GM23338 (cell line): ENCODE measurements at regions not wholly inside any gene's neighbourhood (a gene's known extent, or its start where the extent isn't known, plus 50 kb on each side); places are given as distances from the start of the nearest gene placed in this dataset.

Source experiments
- ATAC-seq: fragments of 200-7000 bp; cut with Tn5 transposase; 3 replicates; pipeline ENCODE4 v1.9.1; 2020
- DNase-seq: peaks from one replicate; pipeline ENCODE4 v3.0.0-alpha.2; 2015; ENCODE audit warnings: low spot score
- H2AFZ ChIP-seq: fragments of 200-600 bp; sonication (generic); 2 replicates; pipeline ENCODE4 v1.8.0; 2016; ENCODE audit warnings: antibody characterized with exemption, mild to moderate bottlenecking, moderate library complexity
- H3F3A ChIP-seq: fragments of 200-600 bp; sonication (generic); replicated peaks from 2 replicates; pipeline ENCODE4 v1.8.0; 2017; ENCODE audit warnings: antibody characterized with exemption, mixed run types, low read depth
- H3K27ac ChIP-seq: fragments of 200-600 bp; sonication (generic); 2 replicates; pipeline ENCODE4 v1.6.1; 2016; ENCODE audit warnings: low read depth
- H3K27me3 ChIP-seq: fragments of 200-600 bp; sonication (generic); 2 replicates; pipeline ENCODE4 v1.8.0; 2016; ENCODE audit warnings: mild to moderate bottlenecking, mixed run types, moderate library complexity; ENCODE audit not compliant: insufficient read depth
- H3K36me3 ChIP-seq: fragments of 200-600 bp; sonication (generic); 2 replicates; pipeline ENCODE4 v1.8.0; 2016; ENCODE audit warnings: mild to moderate bottlenecking; ENCODE audit not compliant: insufficient read depth
- H3K4me1 ChIP-seq: fragments of 200-600 bp; sonication (generic); 2 replicates; pipeline ENCODE4 v1.8.0; 2016; ENCODE audit warnings: mild to moderate bottlenecking, moderate library complexity; ENCODE audit not compliant: insufficient read depth
- H3K4me2 ChIP-seq: fragments of 200-600 bp; sonication (generic); 2 replicates; pipeline ENCODE4 v1.7.1; 2017; ENCODE audit warnings: mixed run types
- H3K4me3 ChIP-seq: fragments of 200-600 bp; sonication (generic); 2 replicates; pipeline ENCODE4 v1.6.1; 2016; ENCODE audit warnings: mixed run types
- H3K79me2 ChIP-seq: fragments of 200-600 bp; sonication (generic); replicated peaks from 2 replicates; pipeline ENCODE4 v1.8.0; 2017; ENCODE audit warnings: mild to moderate bottlenecking; ENCODE audit not compliant: insufficient read depth
- H3K9me2 ChIP-seq: fragments of 200-600 bp; sonication (generic); 2 replicates; pipeline ENCODE4 v1.8.0; 2017; ENCODE audit not compliant: insufficient read depth
- H4K20me1 ChIP-seq: fragments of 200-600 bp; sonication (generic); replicated peaks from 2 replicates; pipeline ENCODE4 v1.8.0; 2017; ENCODE audit warnings: mild to moderate bottlenecking; ENCODE audit not compliant: insufficient read depth
- H3K27ac Mint-ChIP-seq: 2 replicates; pipeline ENCODE4 v1.8.0; 2020; ENCODE audit warnings: inconsistent platforms, mild to moderate bottlenecking, moderate library complexity, mixed read lengths
- H3K27me3 Mint-ChIP-seq: 3 replicates; pipeline ENCODE4 v1.8.0; 2022; ENCODE audit warnings: low read depth, mild to moderate bottlenecking, moderate library complexity, mixed read lengths, inconsistent platforms; ENCODE audit not compliant: insufficient read depth, poor library complexity
- H3K36me3 Mint-ChIP-seq: 3 replicates; pipeline ENCODE4 v1.8.0; 2021; ENCODE audit warnings: low read depth, mild to moderate bottlenecking, inconsistent platforms, moderate library complexity, mixed read lengths
- H3K4me1 Mint-ChIP-seq: 3 replicates; pipeline ENCODE4 v1.8.0; 2020; ENCODE audit warnings: mild to moderate bottlenecking, inconsistent platforms, mixed read lengths
- H3K4me3 Mint-ChIP-seq: 3 replicates; pipeline ENCODE4 v1.8.0; 2021; ENCODE audit warnings: moderate library complexity, mild to moderate bottlenecking, inconsistent platforms, mixed read lengths
- H3K9me3 Mint-ChIP-seq: 3 replicates; pipeline ENCODE4 v1.8.0; 2020; ENCODE audit warnings: moderate library complexity, mild to moderate bottlenecking, inconsistent platforms, mixed read lengths
- CREB1 ChIP-seq: fragments of 250-450 bp; sonication (Bioruptor Pico); IDR thresholded peaks from 2 replicates; pipeline ENCODE4 v1.5.0; 2020; ENCODE audit warnings: low read depth, mild to moderate bottlenecking, moderate library complexity
- CTCF ChIP-seq, 2 experiments: fragments of 200-600 bp in 1 of 2; sonication (generic) in 1 of 2; conservative IDR thresholded peaks; 2 replicates each; pipeline versions ENCODE4 v1.5.1 to v1.6.1; 2016 to 2017; ENCODE audit warnings: antibody characterized with exemption in 2 of 2, low read depth in 2 of 2, mild to moderate bottlenecking in 2 of 2, moderate library complexity in 1 of 2
- EZH2 ChIP-seq: fragments of 200-600 bp; sonication (generic); IDR thresholded peaks from one replicate; pipeline ENCODE4 v1.8.0; 2017; ENCODE audit warnings: antibody characterized with exemption, mild to moderate bottlenecking, low read depth; ENCODE audit not compliant: unreplicated experiment
- JUNB ChIP-seq: IDR thresholded peaks from one replicate; pipeline ENCODE4 v1.6.1; 2016; ENCODE audit warnings: antibody characterized with exemption; ENCODE audit not compliant: unreplicated experiment
- POLR2AphosphoS5 ChIP-seq: IDR thresholded peaks from 2 replicates; pipeline ENCODE4 v1.6.1; 2016; ENCODE audit warnings: antibody characterized with exemption, low read depth
- ZNF114 ChIP-seq: fragments of 250-450 bp; sonication (Bioruptor Pico); IDR thresholded peaks from 2 replicates; pipeline ENCODE4 v1.5.0; 2020; ENCODE audit warnings: mild to moderate bottlenecking, moderate library complexity
- ZNF331 ChIP-seq: fragments of 250-450 bp; sonication (Bioruptor Pico); IDR thresholded peaks from 2 replicates; pipeline ENCODE4 v1.5.0; 2020; ENCODE audit warnings: low read depth, mild to moderate bottlenecking, moderate library complexity
- ZNF462 ChIP-seq: fragments of 250-450 bp; sonication (Bioruptor Pico); IDR thresholded peaks from 2 replicates; pipeline ENCODE4 v1.5.0; 2020; ENCODE audit warnings: mild to moderate bottlenecking, moderate library complexity
- TF ChIP-seq, protein P1 (sequence below): IDR thresholded peaks from 2 replicates; pipeline ENCODE4 v1.6.1; 2016; ENCODE audit warnings: antibody characterized with exemption
- TF ChIP-seq, protein P2 (sequence below): IDR thresholded peaks from one replicate; pipeline ENCODE4 v1.6.1; 2018; ENCODE audit warnings: antibody characterized with exemption; ENCODE audit not compliant: unreplicated experiment

GRCh38 chr4:123081971-123082370 lies 159.6 kb upstream of the NUDT6 start:
- H3K36me3 ChIP-seq: no peaks in the 10 kb centered on the region
- no peaks in the 10 kb centered on the region for H3K27me3 ChIP-seq
- H3K4me2 ChIP-seq: no peak overlapping the region
- no peaks in the 10 kb centered on the region; the same call in none of the 2 replicates for H3K79me2 ChIP-seq
- no peak overlapping the region for H3K4me3 ChIP-seq
- H3K27ac ChIP-seq: no peak overlapping the region
- ATAC-seq (no peak), DNase-seq (no peak)
- no peak for TF ChIP-seq POLR2AphosphoS5
- TF ChIP-seq ZNF331: no peak
- TF ChIP-seq CREB1 (CRISPR knock-in tag): no peak
- no peak for TF ChIP-seq CTCF (conservative IDR thresholded peaks at IDR 0.05; ENCODE audit: low read depth in 2 of 2)
- H3F3A ChIP-seq: no peaks in the 10 kb centered on the region
- Mint-ChIP-seq H3K27me3 (no peaks in the 10 kb centered on the region), H3K36me3 (no peaks in the 10 kb centered on the region), H3K9me3 (no peaks in the 10 kb centered on the region), H3K27ac (no peak overlapping the region), H3K4me1 (no peaks in the 10 kb centered on the region), H3K4me3 (no peak overlapping the region)
- H2AFZ ChIP-seq: no peak overlapping the region
- no peaks in the 10 kb centered on the region; the same call in 1 of the 2 replicates for H3K9me2 ChIP-seq
- H4K20me1 ChIP-seq: no peaks in the 10 kb centered on the region
- no peaks in the 10 kb centered on the region for H3K4me1 ChIP-seq

DNA sequence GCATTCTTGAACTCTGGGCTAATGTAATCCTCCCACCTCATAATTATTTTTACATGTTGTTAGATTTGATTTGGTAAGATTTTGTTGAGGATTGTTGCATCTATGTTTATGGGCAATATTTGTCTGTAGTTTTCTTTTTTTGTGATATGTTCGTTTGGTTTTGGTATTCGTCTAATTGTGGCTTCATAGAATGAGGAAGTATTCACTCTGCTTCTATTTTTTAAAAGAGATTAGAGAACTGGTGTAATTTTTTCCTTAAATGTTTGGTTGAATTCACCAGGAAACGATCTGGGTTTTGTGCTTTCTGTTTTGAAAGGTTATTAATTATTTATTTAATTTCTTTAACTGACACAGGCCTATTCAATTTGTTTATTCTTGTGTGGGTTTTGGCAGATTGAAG lies 161.2 kb upstream of the NUDT6 start:
- no peaks in the 10 kb centered on the region for H4K20me1 ChIP-seq
- no peak overlapping the region for H3K27ac ChIP-seq
- no peaks in the 10 kb centered on the region; the same call in 1 of the 2 replicates for H3K9me2 ChIP-seq
- no peak overlapping the region for H3K4me3 ChIP-seq
- Mint-ChIP-seq H3K4me1 (no peaks in the 10 kb centered on the region), H3K9me3 (no peaks in the 10 kb centered on the region), H3K36me3 (no peaks in the 10 kb centered on the region), H3K27ac (no peak overlapping the region), H3K4me3 (no peak overlapping the region), H3K27me3 (peaks cover 2% of the 10 kb centered on the region)
- no peak overlapping the region for H2AFZ ChIP-seq
- no peaks in the 10 kb centered on the region; the same call in none of the 2 replicates for H3K79me2 ChIP-seq
- H3K4me2 ChIP-seq: no peak overlapping the region
- ATAC-seq: no peak
- H3K27me3 ChIP-seq: no peaks in the 10 kb centered on the region
- DNase-seq: no peak
- no peaks in the 10 kb centered on the region for H3K36me3 ChIP-seq
- H3K4me1 ChIP-seq: no peaks in the 10 kb centered on the region
- no peaks in the 10 kb centered on the region for H3F3A ChIP-seq
- TF ChIP-seq, protein P1, sequence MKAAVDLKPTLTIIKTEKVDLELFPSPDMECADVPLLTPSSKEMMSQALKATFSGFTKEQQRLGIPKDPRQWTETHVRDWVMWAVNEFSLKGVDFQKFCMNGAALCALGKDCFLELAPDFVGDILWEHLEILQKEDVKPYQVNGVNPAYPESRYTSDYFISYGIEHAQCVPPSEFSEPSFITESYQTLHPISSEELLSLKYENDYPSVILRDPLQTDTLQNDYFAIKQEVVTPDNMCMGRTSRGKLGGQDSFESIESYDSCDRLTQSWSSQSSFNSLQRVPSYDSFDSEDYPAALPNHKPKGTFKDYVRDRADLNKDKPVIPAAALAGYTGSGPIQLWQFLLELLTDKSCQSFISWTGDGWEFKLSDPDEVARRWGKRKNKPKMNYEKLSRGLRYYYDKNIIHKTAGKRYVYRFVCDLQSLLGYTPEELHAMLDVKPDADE: no peak
- TF ChIP-seq EZH2 (no peak), ZNF114 (no peak), JUNB (no peak), ZNF462 (CRISPR knock-in tag) (no peak), CREB1 (CRISPR knock-in tag) (no peak)
- TF ChIP-seq, protein P2, sequence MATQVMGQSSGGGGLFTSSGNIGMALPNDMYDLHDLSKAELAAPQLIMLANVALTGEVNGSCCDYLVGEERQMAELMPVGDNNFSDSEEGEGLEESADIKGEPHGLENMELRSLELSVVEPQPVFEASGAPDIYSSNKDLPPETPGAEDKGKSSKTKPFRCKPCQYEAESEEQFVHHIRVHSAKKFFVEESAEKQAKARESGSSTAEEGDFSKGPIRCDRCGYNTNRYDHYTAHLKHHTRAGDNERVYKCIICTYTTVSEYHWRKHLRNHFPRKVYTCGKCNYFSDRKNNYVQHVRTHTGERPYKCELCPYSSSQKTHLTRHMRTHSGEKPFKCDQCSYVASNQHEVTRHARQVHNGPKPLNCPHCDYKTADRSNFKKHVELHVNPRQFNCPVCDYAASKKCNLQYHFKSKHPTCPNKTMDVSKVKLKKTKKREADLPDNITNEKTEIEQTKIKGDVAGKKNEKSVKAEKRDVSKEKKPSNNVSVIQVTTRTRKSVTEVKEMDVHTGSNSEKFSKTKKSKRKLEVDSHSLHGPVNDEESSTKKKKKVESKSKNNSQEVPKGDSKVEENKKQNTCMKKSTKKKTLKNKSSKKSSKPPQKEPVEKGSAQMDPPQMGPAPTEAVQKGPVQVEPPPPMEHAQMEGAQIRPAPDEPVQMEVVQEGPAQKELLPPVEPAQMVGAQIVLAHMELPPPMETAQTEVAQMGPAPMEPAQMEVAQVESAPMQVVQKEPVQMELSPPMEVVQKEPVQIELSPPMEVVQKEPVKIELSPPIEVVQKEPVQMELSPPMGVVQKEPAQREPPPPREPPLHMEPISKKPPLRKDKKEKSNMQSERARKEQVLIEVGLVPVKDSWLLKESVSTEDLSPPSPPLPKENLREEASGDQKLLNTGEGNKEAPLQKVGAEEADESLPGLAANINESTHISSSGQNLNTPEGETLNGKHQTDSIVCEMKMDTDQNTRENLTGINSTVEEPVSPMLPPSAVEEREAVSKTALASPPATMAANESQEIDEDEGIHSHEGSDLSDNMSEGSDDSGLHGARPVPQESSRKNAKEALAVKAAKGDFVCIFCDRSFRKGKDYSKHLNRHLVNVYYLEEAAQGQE: no peak
